Epithelial cell of esophagus (primary cell): ENCODE measurements at regions not wholly inside any gene's neighbourhood (a gene's known extent, or its start where the extent isn't known, plus 50 kb on each side); places are given as distances from the start of the nearest gene placed in this dataset.

ENCODE experiments used
- DNase-seq: peaks from one replicate; pipeline ENCODE4 v3.0.0; 2010; ENCODE audit warnings: low read depth
- H3K4me3 ChIP-seq: 2 replicates; pipeline ENCODE4 v1.5.1; 2011; ENCODE audit warnings: mild to moderate bottlenecking, low read length, control low read depth
- TF ChIP-seq, protein P1 (sequence below): IDR thresholded peaks from 2 replicates; pipeline ENCODE4 v1.5.1; 2011; ENCODE audit warnings: low read depth, mild to moderate bottlenecking, low read length, control low read depth, inconsistent platforms; ENCODE audit not compliant: insufficient read depth; ENCODE audit errors: missing control alignments

DNA sequence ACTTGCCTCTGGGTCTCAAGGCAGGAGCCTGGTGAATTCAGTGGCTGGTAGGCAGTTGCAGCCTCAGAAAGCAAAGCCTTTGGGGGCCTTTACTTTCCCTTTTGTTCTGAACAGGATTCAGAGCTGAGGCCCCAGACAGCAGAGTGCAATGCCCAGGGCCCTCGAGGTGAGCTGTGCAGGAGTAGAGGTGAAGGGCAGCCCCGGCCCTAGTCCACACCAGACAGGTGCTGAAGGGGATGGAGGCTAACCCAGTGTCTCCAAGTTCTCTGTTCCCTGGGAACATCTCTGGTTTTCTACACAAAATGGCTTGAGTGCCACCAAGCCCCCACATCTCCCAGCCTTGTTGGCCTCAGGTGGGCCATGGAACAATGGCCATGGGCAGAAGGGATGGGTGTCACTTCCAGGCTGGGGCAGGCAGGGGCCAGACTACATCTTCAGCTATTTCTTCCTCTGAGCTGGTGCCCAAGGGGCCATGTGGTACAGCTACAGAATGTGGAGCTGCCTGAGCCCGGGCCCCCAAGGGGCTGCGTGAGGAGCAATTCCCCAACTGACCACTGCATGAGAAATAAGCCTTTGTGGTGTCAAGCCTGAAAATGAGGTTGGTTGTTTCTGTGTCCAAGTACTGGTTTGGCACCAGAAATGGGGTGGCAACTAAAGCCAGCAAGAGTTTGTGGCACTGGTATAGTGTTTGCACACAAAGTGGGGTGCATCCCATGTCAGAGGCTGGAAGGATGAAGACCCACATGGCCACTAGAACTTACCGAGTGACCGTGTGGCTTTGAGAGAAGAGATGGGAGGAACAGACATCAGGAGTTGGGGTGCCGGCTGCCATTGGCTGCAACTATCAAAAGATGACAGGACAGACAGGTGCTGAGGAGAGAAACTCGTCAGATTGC, 57.8 kb downstream of the BARX1 start:
- no peak for DNase-seq
- no peak overlapping the region for H3K4me3 ChIP-seq
- TF ChIP-seq, protein P1, sequence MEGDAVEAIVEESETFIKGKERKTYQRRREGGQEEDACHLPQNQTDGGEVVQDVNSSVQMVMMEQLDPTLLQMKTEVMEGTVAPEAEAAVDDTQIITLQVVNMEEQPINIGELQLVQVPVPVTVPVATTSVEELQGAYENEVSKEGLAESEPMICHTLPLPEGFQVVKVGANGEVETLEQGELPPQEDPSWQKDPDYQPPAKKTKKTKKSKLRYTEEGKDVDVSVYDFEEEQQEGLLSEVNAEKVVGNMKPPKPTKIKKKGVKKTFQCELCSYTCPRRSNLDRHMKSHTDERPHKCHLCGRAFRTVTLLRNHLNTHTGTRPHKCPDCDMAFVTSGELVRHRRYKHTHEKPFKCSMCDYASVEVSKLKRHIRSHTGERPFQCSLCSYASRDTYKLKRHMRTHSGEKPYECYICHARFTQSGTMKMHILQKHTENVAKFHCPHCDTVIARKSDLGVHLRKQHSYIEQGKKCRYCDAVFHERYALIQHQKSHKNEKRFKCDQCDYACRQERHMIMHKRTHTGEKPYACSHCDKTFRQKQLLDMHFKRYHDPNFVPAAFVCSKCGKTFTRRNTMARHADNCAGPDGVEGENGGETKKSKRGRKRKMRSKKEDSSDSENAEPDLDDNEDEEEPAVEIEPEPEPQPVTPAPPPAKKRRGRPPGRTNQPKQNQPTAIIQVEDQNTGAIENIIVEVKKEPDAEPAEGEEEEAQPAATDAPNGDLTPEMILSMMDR, result no peak

- no peak for DNase-seq
- H3K4me3 ChIP-seq, result no peak overlapping the region
- TF ChIP-seq, protein P1, result no peak
Observed at GRCh38 chr9:93896496-93897033, 58.6 kb downstream of the BARX1 start.

DNA sequence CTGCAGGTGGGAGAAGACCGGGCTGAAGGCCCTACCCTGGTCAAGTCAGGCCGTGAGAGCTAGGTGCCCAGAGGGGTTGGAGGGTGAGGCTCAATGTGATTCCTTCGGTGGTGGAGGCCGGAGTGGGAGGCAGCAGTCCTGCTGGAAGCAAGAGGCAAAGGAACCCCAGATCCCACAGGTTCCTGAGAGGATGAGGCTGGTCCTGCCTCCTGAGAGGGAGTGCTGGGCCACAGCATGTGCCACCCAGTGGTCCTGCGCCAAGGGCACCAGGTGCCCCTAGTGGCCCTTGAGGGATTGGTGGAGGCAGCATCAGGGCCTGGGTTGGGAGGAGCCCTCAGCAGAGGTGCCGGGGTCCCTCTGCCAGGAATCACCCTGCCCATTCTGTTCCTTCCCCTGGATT, 59.1 kb downstream of the BARX1 start:
- no peak for DNase-seq
- no peak overlapping the region for H3K4me3 ChIP-seq
- TF ChIP-seq, protein P1, result no peak

DNA sequence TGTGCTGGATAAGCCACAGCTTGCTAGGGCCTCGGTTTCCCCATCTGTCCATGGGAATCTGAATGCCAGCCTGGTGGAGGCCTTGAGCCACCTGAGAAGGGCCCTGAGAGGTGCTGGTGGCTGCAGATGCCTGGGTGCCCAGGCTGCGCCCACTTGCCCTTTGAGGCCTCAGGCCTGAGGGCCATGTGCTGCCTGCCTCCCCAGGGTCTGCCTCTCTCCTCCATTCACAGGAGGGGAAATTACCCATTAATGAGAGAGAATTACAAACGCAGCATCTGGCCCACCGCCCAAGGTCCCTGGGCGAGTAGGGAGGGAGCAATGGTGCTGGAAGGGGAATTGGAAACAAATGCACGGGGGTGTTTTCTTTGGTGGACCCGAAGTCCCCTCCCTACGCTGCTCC, 59.6 kb downstream of the BARX1 start:
- H3K4me3 ChIP-seq, result no peak overlapping the region
- DNase-seq, result no peak
- TF ChIP-seq, protein P1, result no peak

DNA sequence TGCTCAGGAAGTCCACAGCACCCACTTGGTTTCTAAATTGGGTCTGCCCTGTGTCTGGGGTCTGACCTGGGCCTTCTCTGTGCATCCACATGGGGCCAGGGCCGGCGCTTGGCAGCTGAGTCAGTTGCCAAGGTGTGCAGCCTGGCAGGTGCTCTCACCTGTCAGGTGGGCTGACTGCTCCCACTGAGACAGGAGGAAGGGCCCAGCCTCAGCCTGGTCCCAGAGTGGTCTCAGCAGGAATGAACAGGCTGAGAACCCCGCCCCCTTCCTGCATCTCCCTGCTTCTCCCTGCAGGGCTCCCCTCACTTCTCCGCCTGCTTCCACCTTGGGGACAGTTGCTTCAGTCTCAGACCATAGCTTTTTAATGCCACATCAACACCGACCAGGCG, 60.5 kb downstream of the BARX1 start:
- TF ChIP-seq, protein P1, result no peak
- H3K4me3 ChIP-seq, result no peak overlapping the region
- DNase-seq, result no peak

- no peak for DNase-seq
- no peak overlapping the region for H3K4me3 ChIP-seq
- TF ChIP-seq, protein P1, result no peak
Observed at GRCh38 chr9:93893899-93894690, 61.1 kb downstream of the BARX1 start.
